ENCODE measurements at regions not wholly inside any gene's neighbourhood (a gene's known extent, or its start where the extent isn't known, plus 50 kb on each side); places are given as distances from the start of the nearest gene placed in this dataset.

- TF ChIP-seq, protein P1, sequence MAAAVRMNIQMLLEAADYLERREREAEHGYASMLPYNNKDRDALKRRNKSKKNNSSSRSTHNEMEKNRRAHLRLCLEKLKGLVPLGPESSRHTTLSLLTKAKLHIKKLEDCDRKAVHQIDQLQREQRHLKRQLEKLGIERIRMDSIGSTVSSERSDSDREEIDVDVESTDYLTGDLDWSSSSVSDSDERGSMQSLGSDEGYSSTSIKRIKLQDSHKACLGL (CRISPR knock-in tag; IDR thresholded peaks at IDR 0.05) = no peak
- peak; percentile 47 for TF ChIP-seq HNF4A (CRISPR knock-in tag; IDR thresholded peaks at IDR 0.05)
- TF ChIP-seq, protein P2, sequence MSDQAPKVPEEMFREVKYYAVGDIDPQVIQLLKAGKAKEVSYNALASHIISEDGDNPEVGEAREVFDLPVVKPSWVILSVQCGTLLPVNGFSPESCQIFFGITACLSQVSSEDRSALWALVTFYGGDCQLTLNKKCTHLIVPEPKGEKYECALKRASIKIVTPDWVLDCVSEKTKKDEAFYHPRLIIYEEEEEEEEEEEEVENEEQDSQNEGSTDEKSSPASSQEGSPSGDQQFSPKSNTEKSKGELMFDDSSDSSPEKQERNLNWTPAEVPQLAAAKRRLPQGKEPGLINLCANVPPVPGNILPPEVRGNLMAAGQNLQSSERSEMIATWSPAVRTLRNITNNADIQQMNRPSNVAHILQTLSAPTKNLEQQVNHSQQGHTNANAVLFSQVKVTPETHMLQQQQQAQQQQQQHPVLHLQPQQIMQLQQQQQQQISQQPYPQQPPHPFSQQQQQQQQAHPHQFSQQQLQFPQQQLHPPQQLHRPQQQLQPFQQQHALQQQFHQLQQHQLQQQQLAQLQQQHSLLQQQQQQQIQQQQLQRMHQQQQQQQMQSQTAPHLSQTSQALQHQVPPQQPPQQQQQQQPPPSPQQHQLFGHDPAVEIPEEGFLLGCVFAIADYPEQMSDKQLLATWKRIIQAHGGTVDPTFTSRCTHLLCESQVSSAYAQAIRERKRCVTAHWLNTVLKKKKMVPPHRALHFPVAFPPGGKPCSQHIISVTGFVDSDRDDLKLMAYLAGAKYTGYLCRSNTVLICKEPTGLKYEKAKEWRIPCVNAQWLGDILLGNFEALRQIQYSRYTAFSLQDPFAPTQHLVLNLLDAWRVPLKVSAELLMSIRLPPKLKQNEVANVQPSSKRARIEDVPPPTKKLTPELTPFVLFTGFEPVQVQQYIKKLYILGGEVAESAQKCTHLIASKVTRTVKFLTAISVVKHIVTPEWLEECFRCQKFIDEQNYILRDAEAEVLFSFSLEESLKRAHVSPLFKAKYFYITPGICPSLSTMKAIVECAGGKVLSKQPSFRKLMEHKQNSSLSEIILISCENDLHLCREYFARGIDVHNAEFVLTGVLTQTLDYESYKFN (CRISPR knock-in tag; conservative IDR thresholded peaks at IDR 0.05) = peak; percentile 37; the same call in 1 of the 2 replicates
- peak; percentile 8; the same call in 1 of the 2 replicates for TF ChIP-seq CEBPG (CRISPR knock-in tag; IDR thresholded peaks at IDR 0.05)
- peak; percentile 54 for TF ChIP-seq FOSL2 (CRISPR knock-in tag; IDR thresholded peaks at IDR 0.05)
- TF ChIP-seq ZNF614 (CRISPR knock-in tag; IDR thresholded peaks at IDR 0.05; ENCODE audit: borderline replicate concordance) = 0 out of 2 replicates have a peak, but pooled peaks have one; percentile 21
- peak; percentile 71 for TF ChIP-seq RXRB (CRISPR knock-in tag; IDR thresholded peaks at IDR 0.05; ENCODE audit: borderline replicate concordance)
- TF ChIP-seq NCOR1 (IDR thresholded peaks at IDR 0.05; ENCODE audit: borderline replicate concordance, low read length) = peak; percentile 49; the same call in 1 of the 2 replicates
- TF ChIP-seq MAX (IDR thresholded peaks at IDR 0.05) = peak; percentile 42; the same call in 1 of the 2 replicates
- TF ChIP-seq CBX1 (IDR thresholded peaks at IDR 0.05; ENCODE audit: low read depth) = no peak
- TF ChIP-seq ZFAT (CRISPR knock-in tag; conservative IDR thresholded peaks at IDR 0.05) = no peak
- TF ChIP-seq ZNF644 (CRISPR knock-in tag; IDR thresholded peaks at IDR 0.05; ENCODE audit: low read depth) = peak; percentile 32; the same call in 1 of the 2 replicates
- no peak for TF ChIP-seq SMAD9 (CRISPR knock-in tag; IDR thresholded peaks at IDR 0.05)
- TF ChIP-seq ZNF3 (CRISPR knock-in tag; IDR thresholded peaks at IDR 0.05) = no peak
- peak; percentile 71; the same call in 1 of the 2 replicates for TF ChIP-seq ZNF24 (IDR thresholded peaks at IDR 0.05)
- TF ChIP-seq TEAD3 (CRISPR knock-in tag; optimal IDR thresholded peaks at IDR 0.05; ENCODE audit: borderline replicate concordance) = peak; percentile 44
- TF ChIP-seq HNRNPH1 (optimal IDR thresholded peaks at IDR 0.05; ENCODE audit: low read depth, low read length) = no peak
- TF ChIP-seq, protein P3, sequence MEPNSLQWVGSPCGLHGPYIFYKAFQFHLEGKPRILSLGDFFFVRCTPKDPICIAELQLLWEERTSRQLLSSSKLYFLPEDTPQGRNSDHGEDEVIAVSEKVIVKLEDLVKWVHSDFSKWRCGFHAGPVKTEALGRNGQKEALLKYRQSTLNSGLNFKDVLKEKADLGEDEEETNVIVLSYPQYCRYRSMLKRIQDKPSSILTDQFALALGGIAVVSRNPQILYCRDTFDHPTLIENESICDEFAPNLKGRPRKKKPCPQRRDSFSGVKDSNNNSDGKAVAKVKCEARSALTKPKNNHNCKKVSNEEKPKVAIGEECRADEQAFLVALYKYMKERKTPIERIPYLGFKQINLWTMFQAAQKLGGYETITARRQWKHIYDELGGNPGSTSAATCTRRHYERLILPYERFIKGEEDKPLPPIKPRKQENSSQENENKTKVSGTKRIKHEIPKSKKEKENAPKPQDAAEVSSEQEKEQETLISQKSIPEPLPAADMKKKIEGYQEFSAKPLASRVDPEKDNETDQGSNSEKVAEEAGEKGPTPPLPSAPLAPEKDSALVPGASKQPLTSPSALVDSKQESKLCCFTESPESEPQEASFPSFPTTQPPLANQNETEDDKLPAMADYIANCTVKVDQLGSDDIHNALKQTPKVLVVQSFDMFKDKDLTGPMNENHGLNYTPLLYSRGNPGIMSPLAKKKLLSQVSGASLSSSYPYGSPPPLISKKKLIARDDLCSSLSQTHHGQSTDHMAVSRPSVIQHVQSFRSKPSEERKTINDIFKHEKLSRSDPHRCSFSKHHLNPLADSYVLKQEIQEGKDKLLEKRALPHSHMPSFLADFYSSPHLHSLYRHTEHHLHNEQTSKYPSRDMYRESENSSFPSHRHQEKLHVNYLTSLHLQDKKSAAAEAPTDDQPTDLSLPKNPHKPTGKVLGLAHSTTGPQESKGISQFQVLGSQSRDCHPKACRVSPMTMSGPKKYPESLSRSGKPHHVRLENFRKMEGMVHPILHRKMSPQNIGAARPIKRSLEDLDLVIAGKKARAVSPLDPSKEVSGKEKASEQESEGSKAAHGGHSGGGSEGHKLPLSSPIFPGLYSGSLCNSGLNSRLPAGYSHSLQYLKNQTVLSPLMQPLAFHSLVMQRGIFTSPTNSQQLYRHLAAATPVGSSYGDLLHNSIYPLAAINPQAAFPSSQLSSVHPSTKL (CRISPR knock-in tag; IDR thresholded peaks at IDR 0.05) = peak; percentile 51
- no peak for TF ChIP-seq ATF5 (CRISPR knock-in tag; IDR thresholded peaks at IDR 0.05; ENCODE audit: low read depth)
- no peak for TF ChIP-seq SNAPC5 (CRISPR knock-in tag; IDR thresholded peaks at IDR 0.05; ENCODE audit: borderline replicate concordance)
- TF ChIP-seq SIN3A (IDR thresholded peaks at IDR 0.05; ENCODE audit: borderline replicate concordance, low read depth, low read length) = no peak
- no peak for TF ChIP-seq ZNF382 (CRISPR knock-in tag; IDR thresholded peaks at IDR 0.05; ENCODE audit: borderline replicate concordance)
Measured at GRCh38 chr11:82398300-82398815, 335.3 kb downstream of the FAM181B start (continued).
